Panc1 (cell line): ENCODE measurements at regions not wholly inside any gene's neighbourhood (a gene's known extent, or its start where the extent isn't known, plus 50 kb on each side); places are given as distances from the start of the nearest gene placed in this dataset.

Source experiments
- ATAC-seq: fragments of 200-7000 bp; cut with Tn5 transposase; 2 replicates; pipeline ENCODE4 v1.9.1; 2020; ENCODE audit warnings: mild to moderate bottlenecking, moderate library complexity
- BruUV-seq: library from RNA; stranded (reverse); fragments of 400-500 nt; replicated peaks from 2 replicates; lab custom pipeline; 2021; lab: Mats Ljungman, UMichigan
- CTCF ChIA-PET: fragments of 300-600 bp; sonication (Branson Sonifier 250); formaldehyde crosslinking; loops from one replicate; lab custom pipeline; 2022; ENCODE audit warnings: antibody characterized with exemption; lab: Charles Lee
- POLR2A ChIA-PET: fragments of 300-600 bp; sonication (Branson Sonifier 250); formaldehyde crosslinking; loops from one replicate; lab custom pipeline; 2022; ENCODE audit warnings: antibody characterized with exemption; lab: Charles Lee
- DNase-seq: peaks from one replicate; pipeline ENCODE4 v3.0.0-alpha.2; 2010; ENCODE audit warnings: low read depth, low spot score
- H3K27ac ChIP-seq: 2 replicates; pipeline ENCODE4 v1.5.1; 2011; ENCODE audit warnings: mild to moderate bottlenecking, low read length, inconsistent platforms
- H3K27me3 ChIP-seq: fragments of 200-500 bp; sonication (Bioruptor generic); 2 replicates; pipeline ENCODE4 v1.6.0; 2014; ENCODE audit warnings: low read length, inconsistent platforms; ENCODE audit not compliant: control insufficient read depth, insufficient read depth
- H3K36me3 ChIP-seq: fragments of 200-500 bp; sonication (Bioruptor generic); 2 replicates; pipeline ENCODE4 v1.5.1; 2014; ENCODE audit warnings: inconsistent platforms, mild to moderate bottlenecking, low read length, moderate library complexity; ENCODE audit not compliant: control insufficient read depth, insufficient read depth
- H3K4me1 ChIP-seq: 2 replicates; pipeline ENCODE4 v1.5.1; 2011; ENCODE audit warnings: inconsistent platforms, mild to moderate bottlenecking, low read length, moderate library complexity; ENCODE audit not compliant: control insufficient read depth, insufficient read depth
- H3K4me3 ChIP-seq, 2 experiments: 2 replicates each; pipeline ENCODE4 v1.5.1; 2011 to 2012; ENCODE audit warnings: low read depth in 2 of 2, low read length in 2 of 2, mild to moderate bottlenecking in 2 of 2, inconsistent platforms in 1 of 2, moderate library complexity in 1 of 2
- H3K9me3 ChIP-seq: fragments of 200-500 bp; sonication (Bioruptor generic); 2 replicates; pipeline ENCODE4 v1.5.1; 2014; ENCODE audit warnings: low read depth, mild to moderate bottlenecking, inconsistent platforms, low read length, moderate library complexity; ENCODE audit not compliant: control insufficient read depth, insufficient read depth
- CTCF ChIP-seq: fragments of 450-650 bp; IDR thresholded peaks from 2 replicates; pipeline ENCODE4 v1.5.1; 2017; ENCODE audit warnings: mild to moderate bottlenecking
- POLR2AphosphoS5 ChIP-seq: IDR thresholded peaks from 2 replicates; pipeline ENCODE4 v1.6.1; 2012; ENCODE audit warnings: mild to moderate bottlenecking, low read depth, low read length, moderate library complexity
- REST ChIP-seq, 2 experiments: IDR thresholded peaks; 2 replicates each; pipeline ENCODE4 v1.6.1; 2011 to 2012; ENCODE audit warnings: low read depth in 2 of 2, control low read depth in 1 of 2, low read length in 1 of 2, mild to moderate bottlenecking in 1 of 2, moderate library complexity in 1 of 2; ENCODE audit not compliant: insufficient read depth in 1 of 2
- SIN3A ChIP-seq: IDR thresholded peaks from 2 replicates; pipeline ENCODE4 v1.6.1; 2012; ENCODE audit warnings: low read depth, mild to moderate bottlenecking, low read length, moderate library complexity, borderline replicate concordance; ENCODE audit not compliant: insufficient read depth
- TCF7L2 ChIP-seq: IDR thresholded peaks from 2 replicates; pipeline ENCODE4 v1.6.1; 2011; ENCODE audit warnings: mild to moderate bottlenecking, low read depth, low read length, inconsistent platforms
- in situ Hi-C: cut with HindIII; loops from 2 replicates; pipeline ENCODE4 v1.10.0; 2016; ENCODE audit warnings: low sequenced_read_pairs, low pct_unique_long_range_greater_than_20kb
- intact Hi-C: fragments of 100-400 bp; cut with micrococcal nuclease; formaldehyde crosslinking; loops from one replicate; pipeline ENCODE4 v1.10.0; 2022; ENCODE audit not compliant: unreplicated experiment

- DNase-seq = no peak
- no TSS peak for BruUV-seq
- intact Hi-C loops = no loop called here
- H3K27ac ChIP-seq = no peak overlapping the region
- ATAC-seq = no peak
- no peaks in the 10 kb centered on the region for H3K4me1 ChIP-seq
- in situ Hi-C loops = no loop called here
- no peaks in the 10 kb centered on the region for H3K36me3 ChIP-seq
- H3K9me3 ChIP-seq = no peaks in the 10 kb centered on the region
- TF ChIP-seq POLR2AphosphoS5 = no peak
- TF ChIP-seq TCF7L2 = no peak
- no peak for TF ChIP-seq CTCF
- no peak for TF ChIP-seq REST (IDR thresholded peaks at IDR 0.05; ENCODE audit: insufficient read depth in 1 of 2, low read depth in 2 of 2, low read length in 1 of 2)
- no peak for TF ChIP-seq SIN3A
- POLR2A ChIA-PET = no interaction called here
- H3K27me3 ChIP-seq = no peaks in the 10 kb centered on the region
- H3K4me3 ChIP-seq = no peak overlapping the region
- CTCF ChIA-PET = interaction anchor here (0.6 kb wide), 1 partner anchor 72 kb away, joined by 3 read pairs; no protein-coding TSS in a partner anchor
Measured at GRCh38 chr9:134497283-134497860, 144.2 kb upstream of the COL5A1 start.

GRCh38 chr9:134498814-134499166 lies 142.8 kb upstream of the COL5A1 start:
- no peak for DNase-seq
- in situ Hi-C loops = no loop called here
- CTCF ChIA-PET = interaction anchor here (0.7 kb wide), 1 partner anchor 31 kb away, joined by 3 read pairs; no protein-coding TSS in a partner anchor
- Histone ChIP-seq H3K4me3 (no peak overlapping the region), H3K27me3 (no peaks in the 10 kb centered on the region), H3K27ac (no peak overlapping the region), H3K4me1 (no peaks in the 10 kb centered on the region), H3K36me3 (no peaks in the 10 kb centered on the region), H3K9me3 (no peaks in the 10 kb centered on the region)
- POLR2A ChIA-PET = no interaction called here
- no TSS peak for BruUV-seq
- no peak for TF ChIP-seq POLR2AphosphoS5
- no peak for TF ChIP-seq CTCF
- TF ChIP-seq SIN3A = no peak
- no peak for TF ChIP-seq TCF7L2
- TF ChIP-seq REST (IDR thresholded peaks at IDR 0.05; ENCODE audit: insufficient read depth in 1 of 2, low read depth in 2 of 2, low read length in 1 of 2) = no peak
- no peak for ATAC-seq
- intact Hi-C loops = no loop called here
